Superior temporal gyrus (tissue), 1 donor: ENCODE measurements at regions not wholly inside any gene's neighbourhood (a gene's known extent, or its start where the extent isn't known, plus 50 kb on each side); places are given as distances from the start of the nearest gene placed in this dataset.
"Not testable (repeated sequence)": the region's sequence is repeated elsewhere in the genome, so short reads cannot be mapped to it uniquely, and the experiment has no call there.

Experiments used
- DNase-seq: peaks from one replicate; pipeline ENCODE4 v3.0.0-alpha.2; 2016; ENCODE audit errors: extremely low spot score

DNA sequence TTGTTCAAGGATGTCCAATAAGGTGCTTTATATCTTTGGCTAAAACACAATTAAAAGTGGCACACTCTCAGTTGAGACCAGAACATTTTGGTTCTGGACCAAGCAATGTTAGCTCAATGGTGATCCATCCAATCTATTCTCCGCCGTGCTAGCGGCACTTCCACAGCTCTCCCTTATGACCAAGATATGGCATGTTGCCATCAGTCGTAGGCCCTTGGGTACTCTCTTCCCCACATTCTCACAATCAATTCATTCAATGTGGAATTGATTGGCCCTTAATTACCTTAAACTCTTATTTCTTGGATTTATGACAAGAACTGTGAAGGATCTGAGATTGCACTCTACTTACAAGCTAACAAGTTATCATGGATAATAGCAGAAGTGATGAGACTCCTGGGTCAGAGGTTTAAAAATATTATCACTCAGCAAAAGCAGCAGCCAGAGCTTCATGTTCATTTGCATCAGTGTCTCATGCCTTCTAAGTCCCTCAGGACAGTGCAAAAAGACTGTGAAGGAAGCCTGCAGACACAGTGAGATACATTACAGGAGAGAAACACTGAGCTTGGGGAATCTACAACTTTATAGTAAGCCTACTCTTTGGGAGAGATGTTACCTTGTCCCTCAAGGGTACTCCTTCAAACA lies 80.0 kb upstream of the ARG1 start:
- no peak for DNase-seq

- DNase-seq: not testable (repeated sequence)
Measured at GRCh38 chr6:131504387-131504786, 68.6 kb upstream of the ARG1 start.

GRCh38 chr6:131510094-131510493 lies 62.9 kb upstream of the ARG1 start:
- no peak for DNase-seq

DNA sequence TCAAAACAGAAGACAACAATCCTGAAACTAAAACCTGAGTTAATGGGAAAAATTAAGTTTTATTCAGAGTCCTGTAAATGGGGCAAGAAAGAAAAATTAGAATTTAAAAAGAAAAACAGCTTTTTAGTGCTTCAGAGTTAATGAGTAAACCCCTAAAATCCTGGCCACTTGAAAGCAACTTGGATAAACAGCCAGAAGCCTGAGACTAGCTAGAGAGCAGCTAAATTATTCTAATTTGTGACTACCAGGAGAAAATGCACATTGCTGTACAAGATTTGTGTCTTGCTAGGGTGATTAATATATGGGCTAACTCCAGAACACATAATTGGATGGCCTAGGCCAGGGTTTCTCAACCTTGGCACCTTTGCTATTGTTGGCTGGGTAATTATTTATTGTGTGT lies 62.4 kb upstream of the ARG1 start:
- no peak for DNase-seq

- DNase-seq: peak; percentile 55
Measured at GRCh38 chr6:131519670-131520436, 53.2 kb upstream of the ARG1 start.
